Thyroid gland (tissue), 4 donors: ENCODE measurements at regions not wholly inside any gene's neighbourhood (a gene's known extent, or its start where the extent isn't known, plus 50 kb on each side); places are given as distances from the start of the nearest gene placed in this dataset.

ENCODE experiments used
- DNase-seq, 2 donors: peaks; one replicate each; pipeline ENCODE4 v3.0.0-alpha.2; 2019
- H3K27ac ChIP-seq, 3 donors: fragments of 200-600 bp; sonication (generic); 1 replicate in 2 of 3; 2 replicates in 1 of 3; pipeline ENCODE4 v1.5.1; 2016 to 2019; ENCODE audit warnings: mild to moderate bottlenecking in 1 of 3, moderate library complexity in 1 of 3
- H3K27me3 ChIP-seq: fragments of 200-600 bp; sonication (generic); one replicate; pipeline ENCODE4 v1.5.1; 2019
- H3K36me3 ChIP-seq, 2 donors: fragments of 200-600 bp; sonication (generic); one replicate each; pipeline ENCODE4 v1.5.1; 2016 to 2019
- H3K4me1 ChIP-seq, 2 donors: fragments of 200-600 bp; sonication (generic); one replicate each; pipeline ENCODE4 v1.5.1; 2017 to 2019
- H3K4me3 ChIP-seq, 3 donors: fragments of 200-600 bp; sonication (generic); replicated peaks in 1 of 3; 1 replicate in 2 of 3; 2 replicates in 1 of 3; pipeline ENCODE4 v1.5.1; 2016; ENCODE audit warnings: mild to moderate bottlenecking in 1 of 3
- H3K9me3 ChIP-seq: fragments of 200-600 bp; sonication (generic); one replicate; pipeline ENCODE4 v1.5.1; 2017
- CTCF ChIP-seq, 6 experiments: fragments of 200-600 bp in 3 of 6; fragments of 450-650 bp in 3 of 6; sonication (generic) in 3 of 6; IDR thresholded peaks; one replicate each; pipeline ENCODE4 v1.5.1; 2016 to 2019; ENCODE audit warnings: antibody characterized with exemption in 6 of 6, mild to moderate bottlenecking in 2 of 6, inconsistent platforms in 1 of 6, moderate library complexity in 1 of 6
- POLR2A ChIP-seq, 2 donors: fragments of 450-650 bp; IDR thresholded peaks; one replicate each; pipeline ENCODE4 v1.6.1; 2017; ENCODE audit warnings: antibody characterized with exemption in 2 of 2, mild to moderate bottlenecking in 2 of 2, moderate library complexity in 1 of 2
- WGBS, 2 donors: methylation state at CpG; one replicate each; pipeline ENCODE4 v1.1.5; 2017; 5-methylcytosine and 5-hydroxymethylcytosine counted together
- intact Hi-C: fragments of 100-400 bp; cut with DNase I; formaldehyde crosslinking; loops from one replicate; pipeline ENCODE4 v1.15.1; 2023

GRCh38 chr6:103062136-103062535, 1668.6 kb downstream of the GRIK2 start:
- no peaks in the 10 kb centered on the region for H3K36me3 ChIP-seq
- H3K9me3 ChIP-seq = no peaks in the 10 kb centered on the region
- no peaks in the 10 kb centered on the region for H3K4me1 ChIP-seq
- intact Hi-C loops = no loop called here
- H3K27ac ChIP-seq = no peak overlapping the region
- DNase-seq = no peak
- TF ChIP-seq POLR2A (IDR thresholded peaks at IDR 0.05) = no peak
- TF ChIP-seq CTCF (IDR thresholded peaks at IDR 0.05) = no peak
- 91 to 94% methylated on average over 1 of the region's 1 CpG for WGBS, 2 donors
- H3K4me3 ChIP-seq = no peak overlapping the region
- no peaks in the 10 kb centered on the region for H3K27me3 ChIP-seq

DNA sequence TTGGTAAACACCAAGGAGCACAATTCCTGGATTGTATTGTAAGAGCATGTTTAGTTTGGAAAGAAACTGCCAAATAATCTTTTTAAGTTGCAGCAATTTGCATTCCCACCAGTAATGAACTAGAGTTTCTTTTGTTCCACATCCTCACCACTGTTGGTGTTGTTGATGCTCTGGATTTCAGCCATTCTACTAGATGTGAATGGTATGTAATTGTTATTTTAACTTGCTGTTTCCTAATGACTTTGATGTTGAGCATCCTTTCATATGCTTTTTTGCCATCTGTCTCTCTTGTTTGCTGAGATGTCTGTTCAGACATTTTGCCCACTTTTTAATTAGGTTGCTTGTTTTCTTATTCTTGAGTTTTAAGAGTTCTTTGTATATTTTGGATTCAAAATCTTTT, 1654.1 kb downstream of the GRIK2 start:
- intact Hi-C loops = no loop called here
- no peaks in the 10 kb centered on the region for H3K36me3 ChIP-seq
- no peak overlapping the region for H3K27ac ChIP-seq
- no peaks in the 10 kb centered on the region for H3K9me3 ChIP-seq
- TF ChIP-seq POLR2A (IDR thresholded peaks at IDR 0.05) (no peak), CTCF (IDR thresholded peaks at IDR 0.05) (no peak)
- no peak for DNase-seq
- H3K27me3 ChIP-seq = no peaks in the 10 kb centered on the region
- H3K4me3 ChIP-seq = no peak overlapping the region
- H3K4me1 ChIP-seq = no peaks in the 10 kb centered on the region

DNA sequence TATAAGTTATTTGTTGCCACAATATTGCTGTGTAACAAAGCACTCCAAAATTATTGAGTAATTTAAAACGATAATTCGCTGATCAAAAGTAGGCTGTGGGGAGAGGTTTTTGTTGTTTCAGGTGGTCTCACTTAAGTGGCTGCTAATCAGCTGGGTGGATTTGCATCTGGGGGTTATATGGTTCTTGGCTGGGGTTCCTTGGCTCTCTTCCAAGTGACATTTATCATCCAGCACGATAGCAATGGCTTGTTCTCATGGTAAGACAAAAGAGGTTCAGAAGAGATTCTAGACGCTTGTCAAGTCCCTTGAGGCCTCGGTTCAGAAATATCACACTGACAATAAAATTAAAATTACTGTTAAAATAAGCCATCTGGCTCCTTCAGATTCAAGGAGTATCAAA, 1648.8 kb downstream of the GRIK2 start:
- Histone ChIP-seq H3K27me3 (no peaks in the 10 kb centered on the region), H3K36me3 (no peaks in the 10 kb centered on the region), H3K4me3 (no peak overlapping the region), H3K27ac (no peak overlapping the region), H3K4me1 (no peaks in the 10 kb centered on the region), H3K9me3 (no peaks in the 10 kb centered on the region)
- WGBS, 2 donors = 51 to 54% methylated on average over 5 of the region's 5 CpGs
- TF ChIP-seq POLR2A (IDR thresholded peaks at IDR 0.05) (no peak), CTCF (IDR thresholded peaks at IDR 0.05) (no peak)
- no peak for DNase-seq
- intact Hi-C loops = no loop called here

- Histone ChIP-seq H3K4me3 (no peak overlapping the region), H3K27me3 (no peaks in the 10 kb centered on the region), H3K27ac (no peak overlapping the region), H3K9me3 (no peaks in the 10 kb centered on the region), H3K4me1 (no peaks in the 10 kb centered on the region), H3K36me3 (no peaks in the 10 kb centered on the region)
- WGBS, 2 donors = 38 to 66% methylated on average over 2 of the region's 2 CpGs
- no peak for TF ChIP-seq POLR2A (IDR thresholded peaks at IDR 0.05)
- TF ChIP-seq CTCF (IDR thresholded peaks at IDR 0.05) = no peak
- no peak for DNase-seq
- intact Hi-C loops = no loop called here
Measured at GRCh38 chr6:103036846-103037245, 1643.3 kb downstream of the GRIK2 start.

DNA sequence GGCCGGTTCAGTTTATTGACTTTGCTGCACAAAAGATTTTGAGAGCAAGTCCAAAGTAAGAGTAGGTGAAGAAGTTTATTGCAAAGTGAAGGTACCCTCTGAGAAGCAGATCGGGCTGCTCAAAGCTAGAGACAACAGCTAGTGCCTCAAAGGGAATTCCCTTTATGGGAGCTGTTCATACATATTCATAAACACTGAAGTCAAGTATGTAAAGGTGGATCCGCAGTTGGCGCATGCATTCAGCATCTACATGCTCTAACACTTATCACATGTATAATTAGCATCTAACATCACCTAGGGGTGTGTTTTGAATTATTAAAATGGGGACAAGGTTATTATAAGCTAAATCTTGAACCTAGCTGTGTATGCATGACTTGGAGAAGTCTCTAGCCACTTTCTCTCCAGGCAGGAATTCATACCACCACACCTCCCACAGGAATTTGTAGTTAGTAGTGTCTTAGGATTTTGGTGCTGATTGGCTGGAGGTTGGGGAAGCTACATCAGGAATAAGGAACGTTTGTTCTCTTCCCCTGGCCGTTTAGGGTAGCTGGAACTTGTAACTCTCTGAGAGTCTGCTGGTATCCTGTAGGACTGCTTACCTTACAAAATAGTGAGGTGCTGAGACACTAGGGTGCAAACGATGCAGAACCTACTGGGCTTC, 1633.9 kb downstream of the GRIK2 start:
- no peak for DNase-seq

More for the DNA sequence above, 1633.9 kb downstream of the GRIK2 start:
- TF ChIP-seq CTCF (IDR thresholded peaks at IDR 0.05) (no peak), POLR2A (IDR thresholded peaks at IDR 0.05) (no peak)
- intact Hi-C loops = no loop called here
- Histone ChIP-seq H3K36me3 (no peaks in the 10 kb centered on the region), H3K4me1 (no peaks in the 10 kb centered on the region), H3K9me3 (no peaks in the 10 kb centered on the region), H3K27me3 (no peaks in the 10 kb centered on the region), H3K4me3 (no peak overlapping the region), H3K27ac (no peak overlapping the region)
- 72 to 73% methylated on average over 7 of the region's 7 CpGs for WGBS, 2 donors
